NB4 (cell line): ENCODE measurements at regions not wholly inside any gene's neighbourhood (a gene's known extent, or its start where the extent isn't known, plus 50 kb on each side); places are given as distances from the start of the nearest gene placed in this dataset.

ENCODE experiments used
- POLR2A ChIP-seq: IDR thresholded peaks from 2 replicates; pipeline ENCODE4 v1.6.1; 2011; ENCODE audit warnings: mild to moderate bottlenecking; ENCODE audit not compliant: insufficient read length; ENCODE audit errors: extremely low read depth
- TF ChIP-seq, protein P1 (sequence below): IDR thresholded peaks from one replicate; pipeline ENCODE4 v1.5.1; 2012; ENCODE audit warnings: low read depth, low read length
- TF ChIP-seq, protein P2 (sequence below): IDR thresholded peaks from 2 replicates; pipeline ENCODE4 v1.6.1; 2011; ENCODE audit warnings: low read depth, low read length

DNA sequence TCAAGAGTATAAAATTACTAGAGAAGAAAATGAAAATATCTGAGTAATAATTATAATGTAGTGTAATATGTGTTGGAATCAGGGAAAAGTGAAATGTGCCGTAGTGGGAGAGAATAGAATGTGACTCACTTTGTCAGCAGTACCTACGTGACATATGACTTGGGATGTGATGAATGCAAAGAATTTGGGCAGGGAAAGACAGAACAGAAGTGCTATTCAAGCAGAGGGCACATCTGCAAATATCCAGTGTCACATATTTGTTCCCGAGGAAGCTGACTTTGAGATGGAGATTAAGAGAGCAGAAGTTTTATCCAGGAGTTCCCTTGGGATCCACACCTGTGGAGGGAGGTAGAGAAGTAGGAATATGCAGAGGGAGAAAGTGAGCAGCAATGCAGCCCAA lies 69.3 kb upstream of the HS3ST1 start:
- no peak for TF ChIP-seq POLR2A
- TF ChIP-seq, protein P1, sequence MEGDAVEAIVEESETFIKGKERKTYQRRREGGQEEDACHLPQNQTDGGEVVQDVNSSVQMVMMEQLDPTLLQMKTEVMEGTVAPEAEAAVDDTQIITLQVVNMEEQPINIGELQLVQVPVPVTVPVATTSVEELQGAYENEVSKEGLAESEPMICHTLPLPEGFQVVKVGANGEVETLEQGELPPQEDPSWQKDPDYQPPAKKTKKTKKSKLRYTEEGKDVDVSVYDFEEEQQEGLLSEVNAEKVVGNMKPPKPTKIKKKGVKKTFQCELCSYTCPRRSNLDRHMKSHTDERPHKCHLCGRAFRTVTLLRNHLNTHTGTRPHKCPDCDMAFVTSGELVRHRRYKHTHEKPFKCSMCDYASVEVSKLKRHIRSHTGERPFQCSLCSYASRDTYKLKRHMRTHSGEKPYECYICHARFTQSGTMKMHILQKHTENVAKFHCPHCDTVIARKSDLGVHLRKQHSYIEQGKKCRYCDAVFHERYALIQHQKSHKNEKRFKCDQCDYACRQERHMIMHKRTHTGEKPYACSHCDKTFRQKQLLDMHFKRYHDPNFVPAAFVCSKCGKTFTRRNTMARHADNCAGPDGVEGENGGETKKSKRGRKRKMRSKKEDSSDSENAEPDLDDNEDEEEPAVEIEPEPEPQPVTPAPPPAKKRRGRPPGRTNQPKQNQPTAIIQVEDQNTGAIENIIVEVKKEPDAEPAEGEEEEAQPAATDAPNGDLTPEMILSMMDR = no peak
- TF ChIP-seq, protein P2, sequence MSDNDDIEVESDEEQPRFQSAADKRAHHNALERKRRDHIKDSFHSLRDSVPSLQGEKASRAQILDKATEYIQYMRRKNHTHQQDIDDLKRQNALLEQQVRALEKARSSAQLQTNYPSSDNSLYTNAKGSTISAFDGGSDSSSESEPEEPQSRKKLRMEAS = no peak
